Fibroblast of the aortic adventitia (primary cell): ENCODE measurements at regions not wholly inside any gene's neighbourhood (a gene's known extent, or its start where the extent isn't known, plus 50 kb on each side); places are given as distances from the start of the nearest gene placed in this dataset.

Source experiments
- DNase-seq: peaks from one replicate; pipeline ENCODE4 v3.0.0-alpha.2; 2010; ENCODE audit warnings: low read depth
- H3K4me3 ChIP-seq: 2 replicates; pipeline ENCODE4 v1.5.1; 2011; ENCODE audit warnings: low read depth, mild to moderate bottlenecking, control low read depth, low read length, moderate library complexity
- TF ChIP-seq, protein P1 (sequence below): IDR thresholded peaks from 2 replicates; pipeline ENCODE4 v1.5.1; 2011; ENCODE audit warnings: mild to moderate bottlenecking, low read length, control low read depth, inconsistent platforms; ENCODE audit not compliant: insufficient read depth

DNA sequence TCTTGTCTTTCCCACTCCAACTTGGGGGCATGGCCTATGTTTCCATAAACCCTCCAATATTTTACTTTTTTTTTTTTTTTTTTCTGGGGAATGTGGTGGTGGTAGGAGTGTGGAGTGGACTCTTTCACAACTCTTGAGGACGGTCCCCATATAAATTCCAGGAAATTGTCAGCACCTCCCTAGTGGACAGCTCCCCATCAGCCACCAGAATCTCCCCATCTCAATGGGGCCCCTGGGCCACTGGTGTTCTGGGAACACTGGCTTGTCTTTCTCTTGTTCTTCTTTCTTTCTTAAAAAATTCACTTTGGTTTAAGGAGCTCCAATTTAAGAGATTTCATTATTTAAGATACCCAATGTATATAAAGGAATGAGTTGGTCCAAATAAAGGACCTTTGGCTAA, 74.1 kb downstream of the ADM start:
- H3K4me3 ChIP-seq: no peak overlapping the region
- DNase-seq: no peak
- TF ChIP-seq, protein P1, sequence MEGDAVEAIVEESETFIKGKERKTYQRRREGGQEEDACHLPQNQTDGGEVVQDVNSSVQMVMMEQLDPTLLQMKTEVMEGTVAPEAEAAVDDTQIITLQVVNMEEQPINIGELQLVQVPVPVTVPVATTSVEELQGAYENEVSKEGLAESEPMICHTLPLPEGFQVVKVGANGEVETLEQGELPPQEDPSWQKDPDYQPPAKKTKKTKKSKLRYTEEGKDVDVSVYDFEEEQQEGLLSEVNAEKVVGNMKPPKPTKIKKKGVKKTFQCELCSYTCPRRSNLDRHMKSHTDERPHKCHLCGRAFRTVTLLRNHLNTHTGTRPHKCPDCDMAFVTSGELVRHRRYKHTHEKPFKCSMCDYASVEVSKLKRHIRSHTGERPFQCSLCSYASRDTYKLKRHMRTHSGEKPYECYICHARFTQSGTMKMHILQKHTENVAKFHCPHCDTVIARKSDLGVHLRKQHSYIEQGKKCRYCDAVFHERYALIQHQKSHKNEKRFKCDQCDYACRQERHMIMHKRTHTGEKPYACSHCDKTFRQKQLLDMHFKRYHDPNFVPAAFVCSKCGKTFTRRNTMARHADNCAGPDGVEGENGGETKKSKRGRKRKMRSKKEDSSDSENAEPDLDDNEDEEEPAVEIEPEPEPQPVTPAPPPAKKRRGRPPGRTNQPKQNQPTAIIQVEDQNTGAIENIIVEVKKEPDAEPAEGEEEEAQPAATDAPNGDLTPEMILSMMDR: no peak

DNA sequence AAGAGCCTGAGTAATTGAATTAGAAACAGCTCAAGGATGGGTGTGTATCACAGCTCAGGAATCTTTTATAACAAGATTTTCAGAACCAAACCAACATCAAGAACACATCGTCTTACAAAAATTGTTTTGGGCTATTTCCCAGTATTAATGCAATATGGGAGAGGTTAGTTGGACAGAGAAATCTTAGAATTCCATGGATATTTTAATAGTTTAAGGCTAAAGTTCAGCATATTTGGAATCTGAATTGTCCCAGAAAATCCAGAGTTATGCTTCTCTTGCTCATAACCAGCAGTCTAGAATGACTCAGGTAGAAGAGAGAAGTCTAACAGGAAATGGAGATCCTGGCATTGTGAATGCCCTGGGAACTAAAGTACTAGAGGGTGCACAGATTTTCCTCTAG, 74.6 kb downstream of the ADM start:
- H3K4me3 ChIP-seq: no peak overlapping the region
- peak; percentile 97 for DNase-seq
- TF ChIP-seq, protein P1: no peak

DNA sequence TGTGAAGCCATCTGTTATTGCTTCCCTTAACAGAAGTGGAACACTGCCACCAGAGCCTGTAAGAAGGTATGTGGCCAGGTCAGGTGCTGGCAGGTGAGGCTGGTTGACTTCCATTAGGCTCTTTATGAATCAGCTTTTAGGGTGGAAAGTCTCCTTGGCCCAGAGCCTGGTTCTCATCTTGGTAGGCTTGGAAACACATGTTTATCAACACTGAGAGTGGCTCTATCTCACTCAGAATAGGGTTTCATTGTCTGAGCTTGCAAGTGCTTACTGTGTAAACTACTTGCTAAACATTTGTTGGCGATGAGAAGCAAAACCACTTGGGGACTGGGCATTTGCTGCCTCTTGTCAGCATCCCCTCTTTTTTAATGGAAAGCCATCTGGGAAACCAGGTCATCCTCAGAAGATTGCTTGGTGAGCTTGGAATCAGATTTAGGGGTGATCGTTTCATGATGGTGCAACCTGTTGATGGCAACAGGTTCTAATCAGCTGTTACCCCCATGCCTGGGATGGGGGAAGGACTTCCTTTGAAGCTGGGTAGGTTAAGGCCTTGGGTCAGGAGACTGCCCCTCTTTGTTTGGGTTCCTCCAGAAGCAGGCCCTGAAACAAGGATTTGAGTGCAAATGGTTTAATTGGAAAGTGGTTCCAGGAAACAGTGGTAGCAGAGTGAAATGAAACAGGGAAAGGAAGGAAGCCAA, 75.0 kb upstream of the AMPD3 start:
- DNase-seq: peak; percentile 78
- no peak overlapping the region for H3K4me3 ChIP-seq
- TF ChIP-seq, protein P1: no peak

DNA sequence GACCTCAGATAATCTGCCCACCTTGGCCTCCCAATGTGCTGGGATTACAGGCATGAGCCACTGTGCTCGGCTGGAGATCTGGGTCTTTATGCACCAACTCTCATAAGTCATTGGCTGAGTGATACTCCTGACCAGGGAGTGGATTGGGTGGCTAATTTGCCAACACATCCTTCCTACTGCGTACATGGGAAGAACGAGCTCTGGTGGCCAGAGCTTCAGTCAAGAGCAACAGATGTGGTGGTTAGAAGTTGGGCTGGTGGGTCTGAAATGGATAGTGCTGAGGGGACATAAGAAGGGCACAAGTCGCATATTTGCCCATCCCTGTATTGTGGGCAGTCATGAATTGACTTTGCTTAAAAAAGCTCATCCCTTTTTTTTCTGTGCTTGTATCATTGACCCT, 74.1 kb upstream of the AMPD3 start:
- TF ChIP-seq, protein P1: no peak
- no peak for DNase-seq

DNA sequence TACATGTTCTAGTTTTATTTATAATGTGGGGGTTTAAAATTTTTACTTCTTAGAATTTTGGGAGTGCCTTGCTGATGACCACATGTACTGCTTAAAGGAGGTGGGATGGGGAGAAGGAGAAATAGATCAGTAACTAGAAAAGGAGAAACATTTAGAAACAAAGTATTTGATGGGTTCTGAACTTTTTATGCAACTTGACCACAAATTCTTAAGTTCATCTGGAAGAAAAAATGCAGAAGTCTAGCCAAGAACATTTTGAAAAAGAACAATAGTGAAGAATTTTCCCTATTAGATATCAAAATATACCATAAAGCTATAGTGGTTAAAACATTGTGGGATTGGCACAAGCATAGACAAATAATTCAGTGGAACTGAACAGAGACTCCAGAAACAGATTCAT, 73.3 kb upstream of the AMPD3 start:
- no peak overlapping the region for H3K4me3 ChIP-seq
- TF ChIP-seq, protein P1: no peak
- peak; percentile 88 for DNase-seq

More for the DNA sequence above, 74.1 kb upstream of the AMPD3 start:
- no peak overlapping the region for H3K4me3 ChIP-seq

DNA sequence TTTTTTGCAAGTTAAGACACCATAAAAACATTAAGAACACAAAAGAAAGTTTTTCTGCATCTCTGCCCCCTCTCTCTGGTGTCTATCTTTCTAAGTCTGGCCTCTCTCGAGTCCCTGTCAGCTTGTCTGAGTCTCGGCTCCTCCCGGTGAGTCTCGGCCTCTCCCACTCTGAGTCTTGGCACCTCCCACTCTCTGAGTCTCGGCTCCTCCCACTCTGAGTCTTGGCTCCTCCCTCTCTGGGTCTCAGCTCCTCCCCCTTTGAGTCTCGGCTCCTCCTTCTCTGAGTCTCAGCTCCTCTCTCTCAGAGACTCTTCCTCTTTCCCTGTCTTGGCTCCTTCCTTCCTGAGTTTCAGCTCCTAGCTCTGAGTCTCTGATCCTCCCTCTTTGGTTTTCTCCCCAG, 72.5 kb upstream of the AMPD3 start:
- DNase-seq: no peak
- TF ChIP-seq, protein P1: no peak
- no peak overlapping the region for H3K4me3 ChIP-seq

DNA sequence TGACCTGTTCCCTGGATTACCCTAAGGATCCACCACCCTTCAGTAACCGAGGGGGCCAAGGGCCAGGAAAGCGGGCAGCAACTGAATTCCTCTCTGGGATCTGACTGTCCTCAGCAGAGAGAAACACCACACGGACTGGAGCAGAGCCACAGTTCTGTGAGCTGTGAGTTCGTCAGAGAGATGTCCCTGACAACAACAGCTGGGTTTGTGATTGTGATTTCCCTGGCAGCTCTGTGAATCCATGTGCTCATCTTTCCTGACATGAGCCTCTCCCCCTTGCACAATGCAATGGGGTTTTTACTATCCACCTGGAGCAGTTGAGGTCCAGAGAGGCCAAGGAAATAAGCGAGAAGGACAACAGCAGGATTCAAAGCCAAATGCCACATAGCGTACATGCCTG, 69.4 kb upstream of the AMPD3 start:
- no peak overlapping the region for H3K4me3 ChIP-seq
- TF ChIP-seq, protein P1: no peak
- no peak for DNase-seq
